AG20443 (cell line): ENCODE measurements at regions not wholly inside any gene's neighbourhood (a gene's known extent, or its start where the extent isn't known, plus 50 kb on each side); places are given as distances from the start of the nearest gene placed in this dataset.
"Not testable (repeated sequence)": the region's sequence is repeated elsewhere in the genome, so short reads cannot be mapped to it uniquely, and the experiment has no call there.

Experiments
- DNase-seq: peaks from one replicate; pipeline ENCODE4 v3.0.0; 2012; ENCODE audit warnings: low spot score, mixed read lengths

- DNase-seq = no peak
Measured at GRCh38 chr1:73056826-73057225, 774.5 kb upstream of the NEGR1 start.

GRCh38 chr1:73044241-73045036 is 762.1 kb upstream of the NEGR1 start:
- no peak for DNase-seq

GRCh38 chr1:73042403-73042802 is 760.1 kb upstream of the NEGR1 start:
- no peak for DNase-seq

- no peak for DNase-seq
Measured at GRCh38 chr1:73040811-73041210, 758.5 kb upstream of the NEGR1 start.

GRCh38 chr1:73034271-73034670 is 751.9 kb upstream of the NEGR1 start:
- no peak for DNase-seq

GRCh38 chr1:73033640-73034039 is 751.3 kb upstream of the NEGR1 start:
- no peak for DNase-seq

- DNase-seq = no peak
Measured at GRCh38 chr1:73029571-73029970, 747.2 kb upstream of the NEGR1 start.

- no peak for DNase-seq
Measured at GRCh38 chr1:73026114-73026513, 743.8 kb upstream of the NEGR1 start.

- no peak for DNase-seq
Measured at GRCh38 chr1:73009938-73010337, 727.6 kb upstream of the NEGR1 start.

- DNase-seq = no peak
Measured at GRCh38 chr1:73009311-73009710, 727.0 kb upstream of the NEGR1 start.

GRCh38 chr1:72997624-72998023 is 715.3 kb upstream of the NEGR1 start:
- DNase-seq = no peak

- DNase-seq = no peak
Measured at GRCh38 chr1:72997041-72997440, 714.7 kb upstream of the NEGR1 start.

GRCh38 chr1:72987871-72988270 is 705.5 kb upstream of the NEGR1 start:
- not testable (repeated sequence) for DNase-seq

GRCh38 chr1:72986591-72987290 is 704.4 kb upstream of the NEGR1 start:
- DNase-seq = no peak

- DNase-seq = not testable (repeated sequence)
Measured at GRCh38 chr1:72985024-72985423, 702.7 kb upstream of the NEGR1 start.

GRCh38 chr1:72983011-72983410 is 700.7 kb upstream of the NEGR1 start:
- not testable (repeated sequence) for DNase-seq

GRCh38 chr1:72969461-72969860 is 687.1 kb upstream of the NEGR1 start:
- DNase-seq = no peak

GRCh38 chr1:72954943-72955342 is 672.6 kb upstream of the NEGR1 start:
- DNase-seq = no peak

- DNase-seq = not testable (repeated sequence)
Measured at GRCh38 chr1:72950900-72951299, 668.6 kb upstream of the NEGR1 start.

GRCh38 chr1:72946903-72947499 is 664.7 kb upstream of the NEGR1 start:
- no peak for DNase-seq

- DNase-seq = no peak
Measured at GRCh38 chr1:72942008-72942407, 659.7 kb upstream of the NEGR1 start.

- no peak for DNase-seq
Measured at GRCh38 chr1:72938408-72938807, 656.1 kb upstream of the NEGR1 start.

- DNase-seq = no peak
Measured at GRCh38 chr1:72937905-72938304, 655.6 kb upstream of the NEGR1 start.
